Thyroid gland (tissue), 4 donors: ENCODE measurements at regions not wholly inside any gene's neighbourhood (a gene's known extent, or its start where the extent isn't known, plus 50 kb on each side); places are given as distances from the start of the nearest gene placed in this dataset.

Experiments used
- CTCF ChIP-seq, 6 experiments: fragments of 200-600 bp in 3 of 6; fragments of 450-650 bp in 3 of 6; sonication (generic) in 3 of 6; IDR thresholded peaks; one replicate each; pipeline ENCODE4 v1.5.1; 2016 to 2019; ENCODE audit warnings: antibody characterized with exemption in 6 of 6, mild to moderate bottlenecking in 2 of 6, inconsistent platforms in 1 of 6, moderate library complexity in 1 of 6
- POLR2A ChIP-seq, 2 donors: fragments of 450-650 bp; IDR thresholded peaks; one replicate each; pipeline ENCODE4 v1.6.1; 2017; ENCODE audit warnings: antibody characterized with exemption in 2 of 2, mild to moderate bottlenecking in 2 of 2, moderate library complexity in 1 of 2

GRCh38 chr12:111029305-111029704, 108.9 kb upstream of the MYL2 start:
- no peak for TF ChIP-seq POLR2A (IDR thresholded peaks at IDR 0.05)
- TF ChIP-seq CTCF (IDR thresholded peaks at IDR 0.05), result no peak
